SK-N-SH (cell line): ENCODE measurements at regions not wholly inside any gene's neighbourhood (a gene's known extent, or its start where the extent isn't known, plus 50 kb on each side); places are given as distances from the start of the nearest gene placed in this dataset.

ENCODE experiments used
- CTCF ChIP-seq: fragments of 200-600 bp; sonication (generic); IDR thresholded peaks from 2 replicates; pipeline ENCODE4 v1.6.1; 2017; ENCODE audit warnings: antibody characterized with exemption, mild to moderate bottlenecking, moderate library complexity
- EP300 ChIP-seq, 2 experiments: IDR thresholded peaks; 2 replicates each; pipeline versions ENCODE4 v1.4.0 to v1.6.1; 2012; ENCODE audit warnings: borderline replicate concordance in 1 of 2, low read depth in 1 of 2, low read length in 1 of 2
- EZH2phosphoT487 ChIP-seq: fragments of 200-600 bp; sonication (generic); IDR thresholded peaks from 2 replicates; pipeline ENCODE4 v1.6.1; 2017; ENCODE audit warnings: low read depth, mixed run types, mild to moderate bottlenecking, antibody characterized with exemption, moderate library complexity, borderline replicate concordance
- POLR2AphosphoS5 ChIP-seq: IDR thresholded peaks from 2 replicates; pipeline ENCODE4 v1.6.1; 2012; ENCODE audit warnings: low read depth, low read length
- RAD21 ChIP-seq: IDR thresholded peaks from 2 replicates; pipeline ENCODE4 v1.6.1; 2012; ENCODE audit warnings: mild to moderate bottlenecking, low read length
- REST ChIP-seq: IDR thresholded peaks from 2 replicates; pipeline ENCODE4 v1.6.1; 2012; ENCODE audit warnings: mild to moderate bottlenecking, low read depth, low read length, moderate library complexity
- TAF1 ChIP-seq: IDR thresholded peaks from 2 replicates; pipeline ENCODE4 v1.6.1; 2012; ENCODE audit warnings: low read depth, mild to moderate bottlenecking, low read length, moderate library complexity, borderline replicate concordance
- TCF12 ChIP-seq: IDR thresholded peaks from 2 replicates; pipeline ENCODE4 v1.4.0; 2012

- TF ChIP-seq POLR2AphosphoS5 = no peak
- TF ChIP-seq TAF1 = no peak
- TF ChIP-seq TCF12 = no peak
- TF ChIP-seq EZH2phosphoT487 = no peak
- TF ChIP-seq EP300 (IDR thresholded peaks at IDR 0.05; ENCODE audit: borderline replicate concordance in 1 of 2, low read depth in 1 of 2, low read length in 1 of 2) = no peak
- TF ChIP-seq REST = no peak
- TF ChIP-seq RAD21 = no peak
- no peak for TF ChIP-seq CTCF
These were observed 112.2 kb upstream of the REG3G start for GRCh38 chr2:78913257-78913656.
